DOHH2 (cell line): ENCODE measurements at regions not wholly inside any gene's neighbourhood (a gene's known extent, or its start where the extent isn't known, plus 50 kb on each side); places are given as distances from the start of the nearest gene placed in this dataset.

Source experiments
- CTCF ChIP-seq: fragments of 200-600 bp; sonication (generic); IDR thresholded peaks from one replicate; pipeline ENCODE4 v1.5.1; 2014; ENCODE audit warnings: antibody characterized with exemption, mild to moderate bottlenecking, low read depth, low read length; ENCODE audit not compliant: poor library complexity, severe bottlenecking
- EZH2phosphoT487 ChIP-seq: fragments of 200-600 bp; sonication (generic); IDR thresholded peaks from 2 replicates; pipeline ENCODE4 v1.6.1; 2017; ENCODE audit warnings: borderline replicate concordance, mild to moderate bottlenecking, antibody characterized with exemption, low read length, moderate library complexity, mixed read lengths

GRCh38 chr1:209160230-209160629 is 423.3 kb upstream of the CAMK1G start:
- TF ChIP-seq CTCF (no peak), EZH2phosphoT487 (no peak)
